ENCODE measurements at regions not wholly inside any gene's neighbourhood (a gene's known extent, or its start where the extent isn't known, plus 50 kb on each side); places are given as distances from the start of the nearest gene placed in this dataset.

DNA sequence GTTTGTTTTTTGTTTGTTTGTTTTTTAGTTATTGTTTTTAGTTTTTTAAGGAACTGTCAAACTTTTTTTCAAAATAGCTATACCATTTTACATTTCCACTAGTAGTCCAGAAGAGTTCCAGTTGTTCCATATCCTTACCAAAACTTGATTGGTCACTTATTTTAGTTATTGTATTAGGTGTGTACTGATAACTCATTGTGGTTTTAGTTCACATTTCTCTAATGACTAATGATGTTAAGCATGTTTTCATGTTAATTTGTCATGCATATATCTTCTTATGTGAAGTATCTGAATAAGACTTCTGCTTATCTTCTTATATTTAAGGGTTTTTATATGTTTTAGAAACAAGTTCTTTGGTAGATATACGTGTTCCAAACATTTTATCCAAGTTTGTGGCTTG is 89.5 kb downstream of the CD200R1L start:
- TF ChIP-seq CTCF (IDR thresholded peaks at IDR 0.05) (no peak), ZFX (IDR thresholded peaks at IDR 0.05; ENCODE audit: borderline replicate concordance) (no peak)

Measured in 22Rv1 (cell line).